Suprapubic skin (tissue), 3 donors: ENCODE measurements at regions not wholly inside any gene's neighbourhood (a gene's known extent, or its start where the extent isn't known, plus 50 kb on each side); places are given as distances from the start of the nearest gene placed in this dataset.

Experiments
- POLR2A ChIP-seq, 2 donors: fragments of 450-650 bp; IDR thresholded peaks; one replicate each; pipeline ENCODE4 v1.6.1; 2017; ENCODE audit warnings: antibody characterized with exemption in 2 of 2, mild to moderate bottlenecking in 2 of 2, moderate library complexity in 2 of 2
- TF ChIP-seq, protein P1 (sequence below), 2 donors: fragments of 200-600 bp in 1 of 2; fragments of 450-650 bp in 1 of 2; sonication (generic) in 1 of 2; IDR thresholded peaks; one replicate each; pipeline ENCODE4 v1.5.1; 2016 to 2019; ENCODE audit warnings: antibody characterized with exemption in 2 of 2, mild to moderate bottlenecking in 1 of 2, moderate library complexity in 1 of 2

- TF ChIP-seq, protein P1, sequence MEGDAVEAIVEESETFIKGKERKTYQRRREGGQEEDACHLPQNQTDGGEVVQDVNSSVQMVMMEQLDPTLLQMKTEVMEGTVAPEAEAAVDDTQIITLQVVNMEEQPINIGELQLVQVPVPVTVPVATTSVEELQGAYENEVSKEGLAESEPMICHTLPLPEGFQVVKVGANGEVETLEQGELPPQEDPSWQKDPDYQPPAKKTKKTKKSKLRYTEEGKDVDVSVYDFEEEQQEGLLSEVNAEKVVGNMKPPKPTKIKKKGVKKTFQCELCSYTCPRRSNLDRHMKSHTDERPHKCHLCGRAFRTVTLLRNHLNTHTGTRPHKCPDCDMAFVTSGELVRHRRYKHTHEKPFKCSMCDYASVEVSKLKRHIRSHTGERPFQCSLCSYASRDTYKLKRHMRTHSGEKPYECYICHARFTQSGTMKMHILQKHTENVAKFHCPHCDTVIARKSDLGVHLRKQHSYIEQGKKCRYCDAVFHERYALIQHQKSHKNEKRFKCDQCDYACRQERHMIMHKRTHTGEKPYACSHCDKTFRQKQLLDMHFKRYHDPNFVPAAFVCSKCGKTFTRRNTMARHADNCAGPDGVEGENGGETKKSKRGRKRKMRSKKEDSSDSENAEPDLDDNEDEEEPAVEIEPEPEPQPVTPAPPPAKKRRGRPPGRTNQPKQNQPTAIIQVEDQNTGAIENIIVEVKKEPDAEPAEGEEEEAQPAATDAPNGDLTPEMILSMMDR (IDR thresholded peaks at IDR 0.05), result no peak
- no peak for TF ChIP-seq POLR2A (IDR thresholded peaks at IDR 0.05)
These were observed 457.9 kb downstream of the PIK3C3 start for GRCh38 chr18:42412896-42413295.
